SK-N-SH (cell line): ENCODE measurements at regions not wholly inside any gene's neighbourhood (a gene's known extent, or its start where the extent isn't known, plus 50 kb on each side); places are given as distances from the start of the nearest gene placed in this dataset.

Experiments
- CTCF ChIA-PET: fragments of 300-600, 350-600 bp; formaldehyde crosslinking; extraction: SDS; loops from one replicate; lab custom pipeline; 2021; lab: Yijun Ruan, JAX
- POLR2A ChIA-PET: fragments of 350-600 bp; sonication (Branson Sonifier 250); formaldehyde crosslinking; extraction: SDS; loops from one replicate; lab custom pipeline; 2020; ENCODE audit warnings: antibody characterized with exemption, inconsistent platforms; lab: Yijun Ruan, JAX
- DNase-seq: peaks from one replicate; pipeline ENCODE4 v3.0.0; 2012
- H2AFZ ChIP-seq: fragments of 200-600 bp; sonication (generic); 2 replicates; pipeline ENCODE4 v1.8.1; 2016; ENCODE audit warnings: antibody characterized with exemption, mild to moderate bottlenecking, low read depth
- H3F3A ChIP-seq: fragments of 200-600 bp; sonication (generic); replicated peaks from 2 replicates; pipeline ENCODE3; 2016; ENCODE audit warnings: antibody characterized with exemption, mild to moderate bottlenecking; ENCODE audit not compliant: insufficient read depth
- H3K27ac ChIP-seq, 2 experiments: fragments of 200-500 bp in 1 of 2; fragments of 200-600 bp in 1 of 2; sonication (Bioruptor generic) in 1 of 2; sonication (generic), shearing (Covaris generic) in 1 of 2; 2 replicates each; pipeline versions ENCODE4 v1.5.1 to v1.6.1; 2014 to 2016; ENCODE audit warnings: low read depth in 2 of 2, inconsistent platforms in 1 of 2, low read length in 1 of 2, mild to moderate bottlenecking in 1 of 2, mixed read lengths in 1 of 2
- H3K27me3 ChIP-seq: fragments of 200-600 bp; sonication (generic), shearing (Covaris generic); 2 replicates; pipeline ENCODE4 v1.6.1; 2016; ENCODE audit warnings: mixed run types; ENCODE audit not compliant: insufficient read depth
- H3K36me3 ChIP-seq, 2 experiments: fragments of 200-500 bp in 1 of 2; fragments of 200-600 bp in 1 of 2; sonication (Bioruptor generic) in 1 of 2; sonication (generic) in 1 of 2; replicated peaks in 1 of 2; 2 replicates each; pipeline versions ENCODE3 to v1.5.1; 2014 to 2016; ENCODE audit warnings: low read length in 1 of 2, mild to moderate bottlenecking in 1 of 2; ENCODE audit not compliant: insufficient read depth in 2 of 2, control insufficient read depth in 1 of 2
- H3K4me1 ChIP-seq, 2 experiments: fragments of 200-500 bp in 1 of 2; fragments of 200-600 bp in 1 of 2; sonication (Bioruptor generic) in 1 of 2; sonication (generic), shearing (Covaris generic) in 1 of 2; 2 replicates each; pipeline versions ENCODE4 v1.5.1 to v1.6.1; 2014 to 2016; ENCODE audit warnings: low read depth in 1 of 2, low read length in 1 of 2, mixed run types in 1 of 2; ENCODE audit not compliant: insufficient read depth in 2 of 2, control insufficient read depth in 1 of 2
- H3K4me2 ChIP-seq: fragments of 200-600 bp; sonication (generic), shearing (Covaris generic); 2 replicates; pipeline ENCODE4 v1.6.1; 2017; ENCODE audit warnings: mixed run types
- H3K4me3 ChIP-seq, 2 experiments: fragments of 200-500 bp in 1 of 2; fragments of 200-600 bp in 1 of 2; sonication (Bioruptor generic) in 1 of 2; sonication (generic), shearing (Covaris generic) in 1 of 2; 2 replicates each; pipeline versions ENCODE4 v1.5.1 to v1.8.1; 2014 to 2016; ENCODE audit warnings: low read depth in 2 of 2, inconsistent platforms in 1 of 2, low read length in 1 of 2, mild to moderate bottlenecking in 1 of 2, mixed read lengths in 1 of 2, moderate library complexity in 1 of 2
- H3K79me2 ChIP-seq: fragments of 200-600 bp; sonication (generic); 2 replicates; pipeline ENCODE4 v1.8.1; 2017; ENCODE audit warnings: mild to moderate bottlenecking; ENCODE audit not compliant: insufficient read depth
- H3K9ac ChIP-seq: fragments of 200-600 bp; sonication (generic); 2 replicates; pipeline ENCODE4 v1.6.1; 2017; ENCODE audit warnings: mixed run types
- H3K9me2 ChIP-seq: fragments of 200-600 bp; sonication (generic); 2 replicates; pipeline ENCODE4 v1.6.1; 2017; ENCODE audit warnings: mixed run types
- H3K9me3 ChIP-seq: fragments of 200-600 bp; sonication (generic); 2 replicates; pipeline ENCODE4 v1.6.1; 2017; ENCODE audit warnings: mixed run types, mild to moderate bottlenecking, moderate library complexity
- H4K20me1 ChIP-seq: fragments of 200-600 bp; sonication (generic); 2 replicates; pipeline ENCODE4 v1.6.1; 2017; ENCODE audit warnings: mild to moderate bottlenecking, mixed run types; ENCODE audit not compliant: insufficient read depth
- CHD2 ChIP-seq: fragments of 150-350 bp; IDR thresholded peaks from 2 replicates; pipeline ENCODE4 v1.6.1; 2018; ENCODE audit warnings: low read length; ENCODE audit not compliant: partially characterized antibody
- ELF1 ChIP-seq: IDR thresholded peaks from 2 replicates; pipeline ENCODE4 v1.4.0; 2012
- EP300 ChIP-seq, 2 experiments: IDR thresholded peaks; 2 replicates each; pipeline versions ENCODE4 v1.4.0 to v1.6.1; 2012; ENCODE audit warnings: borderline replicate concordance in 1 of 2, low read depth in 1 of 2, low read length in 1 of 2
- FOSL2 ChIP-seq: IDR thresholded peaks from 2 replicates; pipeline ENCODE4 v1.4.0; 2012; ENCODE audit warnings: low read depth, mild to moderate bottlenecking, moderate library complexity, borderline replicate concordance
- FOXJ3 ChIP-seq: sonication (generic); formaldehyde crosslinking; IDR thresholded peaks from 2 replicates; pipeline ENCODE4 v1.5.1; 2020; ENCODE audit warnings: mild to moderate bottlenecking, missing genetic modification reagents
- GABPA ChIP-seq: IDR thresholded peaks from 2 replicates; pipeline ENCODE4 v1.4.0; 2012; ENCODE audit warnings: low read depth, mild to moderate bottlenecking
- JUND ChIP-seq: IDR thresholded peaks from 2 replicates; pipeline ENCODE4 v1.4.0; 2012
- POLR2AphosphoS5 ChIP-seq: IDR thresholded peaks from 2 replicates; pipeline ENCODE4 v1.6.1; 2012; ENCODE audit warnings: low read depth, low read length
- RAD21 ChIP-seq: IDR thresholded peaks from 2 replicates; pipeline ENCODE4 v1.6.1; 2012; ENCODE audit warnings: mild to moderate bottlenecking, low read length
- RXRA ChIP-seq: IDR thresholded peaks from 2 replicates; pipeline ENCODE4 v1.4.0; 2012; ENCODE audit warnings: low read depth, mild to moderate bottlenecking, borderline replicate concordance
- SIN3A ChIP-seq: IDR thresholded peaks from 2 replicates; pipeline ENCODE4 v1.6.1; 2012; ENCODE audit warnings: low read depth, mild to moderate bottlenecking, low read length, moderate library complexity, borderline replicate concordance
- SMC3 ChIP-seq: IDR thresholded peaks from 2 replicates; pipeline ENCODE4 v1.6.1; 2012; ENCODE audit warnings: low read depth, low read length, improper control_type of control experiment
- TAF1 ChIP-seq: IDR thresholded peaks from 2 replicates; pipeline ENCODE4 v1.6.1; 2012; ENCODE audit warnings: low read depth, mild to moderate bottlenecking, low read length, moderate library complexity, borderline replicate concordance
- TEAD4 ChIP-seq: IDR thresholded peaks from 2 replicates; pipeline ENCODE4 v1.4.0; 2012; ENCODE audit warnings: mild to moderate bottlenecking, borderline replicate concordance; ENCODE audit not compliant: insufficient read depth
- YY1 ChIP-seq: IDR thresholded peaks from 2 replicates; pipeline ENCODE4 v1.4.0; 2012; ENCODE audit warnings: low read depth, mild to moderate bottlenecking
- WGBS: methylation state at CpG from one replicate; pipeline ENCODE4 v1.1.6; 2017; ENCODE audit warnings: low lambda C conversion rate; 5-methylcytosine and 5-hydroxymethylcytosine counted together
- TF ChIP-seq, protein P1 (sequence below): fragments of 150-350 bp; IDR thresholded peaks from 2 replicates; pipeline ENCODE4 v1.6.1; 2016; ENCODE audit warnings: mild to moderate bottlenecking, low read depth, low read length
- TF ChIP-seq, protein P2 (sequence below): IDR thresholded peaks from 2 replicates; pipeline ENCODE4 v1.6.1; 2012; ENCODE audit warnings: mild to moderate bottlenecking, low read depth, low read length, moderate library complexity
- TF ChIP-seq, protein P3 (sequence below): IDR thresholded peaks from 2 replicates; pipeline ENCODE4 v1.4.0; 2012; ENCODE audit warnings: low read depth, borderline replicate concordance
- TF ChIP-seq, protein P4 (sequence below): IDR thresholded peaks from 2 replicates; pipeline ENCODE4 v1.4.0; 2012; ENCODE audit warnings: low read depth
- TF ChIP-seq, protein P5 (sequence below): fragments of 150-350 bp; IDR thresholded peaks from 2 replicates; pipeline ENCODE4 v1.6.1; 2017; ENCODE audit warnings: antibody characterized with exemption, low read length, low read depth, borderline replicate concordance

DNA sequence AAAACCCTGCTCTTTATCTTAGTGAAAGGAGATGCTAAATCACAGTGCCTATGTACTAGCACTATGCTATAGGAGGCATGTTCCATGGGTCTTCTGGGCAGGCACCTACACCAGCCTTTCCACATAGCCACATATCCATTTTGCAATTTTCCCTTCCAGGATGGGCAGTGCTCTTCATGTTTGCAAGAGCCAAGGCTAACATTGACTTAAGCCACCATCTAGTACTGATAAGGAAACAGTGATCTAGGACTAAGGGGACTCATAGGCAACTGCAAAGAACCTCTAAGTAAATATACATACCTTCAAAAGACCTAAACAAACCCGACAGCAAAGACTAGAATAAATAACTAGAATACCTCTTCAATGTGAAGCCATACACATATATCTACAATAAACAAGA, 919.7 kb upstream of the GYPC start:
- Histone ChIP-seq H3K9me3 (no peaks in the 10 kb centered on the region), H3K9ac (no peak overlapping the region), H4K20me1 (no peaks in the 10 kb centered on the region), H2AFZ (no peak overlapping the region), H3K79me2 (no peaks in the 10 kb centered on the region), H3F3A (no peaks in the 10 kb centered on the region), H3K4me3 (no peak overlapping the region), H3K9me2 (no peaks in the 10 kb centered on the region), H3K27ac (no peak overlapping the region), H3K4me1 (no peaks in the 10 kb centered on the region), H3K4me2 (no peak overlapping the region), H3K27me3 (no peaks in the 10 kb centered on the region), H3K36me3 (peaks cover 0 to 3% of the 10 kb centered on the region in 2 experiments)
- no peak for TF ChIP-seq SMC3
- no peak for TF ChIP-seq RXRA
- no peak for TF ChIP-seq ELF1
- TF ChIP-seq, protein P1, sequence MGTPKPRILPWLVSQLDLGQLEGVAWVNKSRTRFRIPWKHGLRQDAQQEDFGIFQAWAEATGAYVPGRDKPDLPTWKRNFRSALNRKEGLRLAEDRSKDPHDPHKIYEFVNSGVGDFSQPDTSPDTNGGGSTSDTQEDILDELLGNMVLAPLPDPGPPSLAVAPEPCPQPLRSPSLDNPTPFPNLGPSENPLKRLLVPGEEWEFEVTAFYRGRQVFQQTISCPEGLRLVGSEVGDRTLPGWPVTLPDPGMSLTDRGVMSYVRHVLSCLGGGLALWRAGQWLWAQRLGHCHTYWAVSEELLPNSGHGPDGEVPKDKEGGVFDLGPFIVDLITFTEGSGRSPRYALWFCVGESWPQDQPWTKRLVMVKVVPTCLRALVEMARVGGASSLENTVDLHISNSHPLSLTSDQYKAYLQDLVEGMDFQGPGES: no peak
- TF ChIP-seq, protein P2, sequence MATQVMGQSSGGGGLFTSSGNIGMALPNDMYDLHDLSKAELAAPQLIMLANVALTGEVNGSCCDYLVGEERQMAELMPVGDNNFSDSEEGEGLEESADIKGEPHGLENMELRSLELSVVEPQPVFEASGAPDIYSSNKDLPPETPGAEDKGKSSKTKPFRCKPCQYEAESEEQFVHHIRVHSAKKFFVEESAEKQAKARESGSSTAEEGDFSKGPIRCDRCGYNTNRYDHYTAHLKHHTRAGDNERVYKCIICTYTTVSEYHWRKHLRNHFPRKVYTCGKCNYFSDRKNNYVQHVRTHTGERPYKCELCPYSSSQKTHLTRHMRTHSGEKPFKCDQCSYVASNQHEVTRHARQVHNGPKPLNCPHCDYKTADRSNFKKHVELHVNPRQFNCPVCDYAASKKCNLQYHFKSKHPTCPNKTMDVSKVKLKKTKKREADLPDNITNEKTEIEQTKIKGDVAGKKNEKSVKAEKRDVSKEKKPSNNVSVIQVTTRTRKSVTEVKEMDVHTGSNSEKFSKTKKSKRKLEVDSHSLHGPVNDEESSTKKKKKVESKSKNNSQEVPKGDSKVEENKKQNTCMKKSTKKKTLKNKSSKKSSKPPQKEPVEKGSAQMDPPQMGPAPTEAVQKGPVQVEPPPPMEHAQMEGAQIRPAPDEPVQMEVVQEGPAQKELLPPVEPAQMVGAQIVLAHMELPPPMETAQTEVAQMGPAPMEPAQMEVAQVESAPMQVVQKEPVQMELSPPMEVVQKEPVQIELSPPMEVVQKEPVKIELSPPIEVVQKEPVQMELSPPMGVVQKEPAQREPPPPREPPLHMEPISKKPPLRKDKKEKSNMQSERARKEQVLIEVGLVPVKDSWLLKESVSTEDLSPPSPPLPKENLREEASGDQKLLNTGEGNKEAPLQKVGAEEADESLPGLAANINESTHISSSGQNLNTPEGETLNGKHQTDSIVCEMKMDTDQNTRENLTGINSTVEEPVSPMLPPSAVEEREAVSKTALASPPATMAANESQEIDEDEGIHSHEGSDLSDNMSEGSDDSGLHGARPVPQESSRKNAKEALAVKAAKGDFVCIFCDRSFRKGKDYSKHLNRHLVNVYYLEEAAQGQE: no peak
- no peak for TF ChIP-seq JUND
- TF ChIP-seq SIN3A: no peak
- TF ChIP-seq POLR2AphosphoS5: no peak
- no peak for TF ChIP-seq CHD2
- TF ChIP-seq FOSL2: no peak
- TF ChIP-seq, protein P3, sequence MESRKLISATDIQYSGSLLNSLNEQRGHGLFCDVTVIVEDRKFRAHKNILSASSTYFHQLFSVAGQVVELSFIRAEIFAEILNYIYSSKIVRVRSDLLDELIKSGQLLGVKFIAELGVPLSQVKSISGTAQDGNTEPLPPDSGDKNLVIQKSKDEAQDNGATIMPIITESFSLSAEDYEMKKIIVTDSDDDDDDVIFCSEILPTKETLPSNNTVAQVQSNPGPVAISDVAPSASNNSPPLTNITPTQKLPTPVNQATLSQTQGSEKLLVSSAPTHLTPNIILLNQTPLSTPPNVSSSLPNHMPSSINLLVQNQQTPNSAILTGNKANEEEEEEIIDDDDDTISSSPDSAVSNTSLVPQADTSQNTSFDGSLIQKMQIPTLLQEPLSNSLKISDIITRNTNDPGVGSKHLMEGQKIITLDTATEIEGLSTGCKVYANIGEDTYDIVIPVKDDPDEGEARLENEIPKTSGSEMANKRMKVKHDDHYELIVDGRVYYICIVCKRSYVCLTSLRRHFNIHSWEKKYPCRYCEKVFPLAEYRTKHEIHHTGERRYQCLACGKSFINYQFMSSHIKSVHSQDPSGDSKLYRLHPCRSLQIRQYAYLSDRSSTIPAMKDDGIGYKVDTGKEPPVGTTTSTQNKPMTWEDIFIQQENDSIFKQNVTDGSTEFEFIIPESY: no peak
- TF ChIP-seq FOXJ3: no peak
- TF ChIP-seq EP300 (IDR thresholded peaks at IDR 0.05; ENCODE audit: borderline replicate concordance in 1 of 2, low read depth in 1 of 2, low read length in 1 of 2): no peak
- TF ChIP-seq TEAD4: no peak
- TF ChIP-seq TAF1: no peak
- TF ChIP-seq, protein P4, sequence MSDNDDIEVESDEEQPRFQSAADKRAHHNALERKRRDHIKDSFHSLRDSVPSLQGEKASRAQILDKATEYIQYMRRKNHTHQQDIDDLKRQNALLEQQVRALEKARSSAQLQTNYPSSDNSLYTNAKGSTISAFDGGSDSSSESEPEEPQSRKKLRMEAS: no peak
- TF ChIP-seq, protein P5, sequence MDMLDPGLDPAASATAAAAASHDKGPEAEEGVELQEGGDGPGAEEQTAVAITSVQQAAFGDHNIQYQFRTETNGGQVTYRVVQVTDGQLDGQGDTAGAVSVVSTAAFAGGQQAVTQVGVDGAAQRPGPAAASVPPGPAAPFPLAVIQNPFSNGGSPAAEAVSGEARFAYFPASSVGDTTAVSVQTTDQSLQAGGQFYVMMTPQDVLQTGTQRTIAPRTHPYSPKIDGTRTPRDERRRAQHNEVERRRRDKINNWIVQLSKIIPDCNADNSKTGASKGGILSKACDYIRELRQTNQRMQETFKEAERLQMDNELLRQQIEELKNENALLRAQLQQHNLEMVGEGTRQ: no peak
- TF ChIP-seq YY1: no peak
- TF ChIP-seq GABPA: no peak
- no peak for TF ChIP-seq RAD21
- 8% methylated on average over 1 of the region's 1 CpG for WGBS
- CTCF ChIA-PET: no interaction called here
- no peak for DNase-seq
- POLR2A ChIA-PET: no interaction called here
